Right atrium auricular region (tissue), 2 donors: ENCODE measurements at regions not wholly inside any gene's neighbourhood (a gene's known extent, or its start where the extent isn't known, plus 50 kb on each side); places are given as distances from the start of the nearest gene placed in this dataset.

Experiments used
- DNase-seq: peaks from one replicate; pipeline ENCODE4 v3.0.0-alpha.2; 2019; ENCODE audit warnings: low spot score
- H3K27ac ChIP-seq, 2 donors: fragments of 200-600 bp; sonication (generic); 1 replicate in 1 of 2; 2 replicates in 1 of 2; pipeline ENCODE4 v1.5.1; 2016 to 2019
- H3K27me3 ChIP-seq, 2 donors: fragments of 200-600 bp; sonication (generic); one replicate each; pipeline versions ENCODE4 v1.5.1 to v1.6.0; 2017 to 2019
- H3K36me3 ChIP-seq: fragments of 200-600 bp; sonication (generic); one replicate; pipeline ENCODE4 v1.5.1; 2016
- H3K4me1 ChIP-seq, 2 donors: fragments of 200-600 bp; sonication (generic); one replicate each; pipeline versions ENCODE4 v1.5.1 to v1.6.0; 2017 to 2019
- H3K4me3 ChIP-seq, 2 donors: fragments of 200-600 bp; sonication (generic); 1 replicate in 1 of 2; 2 replicates in 1 of 2; pipeline ENCODE4 v1.5.1; 2017 to 2019; ENCODE audit warnings: mild to moderate bottlenecking in 1 of 2, moderate library complexity in 1 of 2
- H3K9me3 ChIP-seq, 2 donors: fragments of 200-600 bp; sonication (generic); one replicate each; pipeline ENCODE4 v1.5.1; 2019
- CTCF ChIP-seq, 2 donors: fragments of 200-600 bp; sonication (generic); IDR thresholded peaks; one replicate each; pipeline ENCODE4 v1.5.1; 2019; ENCODE audit warnings: antibody characterized with exemption in 2 of 2

- H3K9me3 ChIP-seq = no peaks in the 10 kb centered on the region
- no peak overlapping the region for H3K4me3 ChIP-seq
- H3K4me1 ChIP-seq = no peaks in the 10 kb centered on the region
- H3K27me3 ChIP-seq = no peaks in the 10 kb centered on the region
- no peak overlapping the region for H3K27ac ChIP-seq
- DNase-seq = no peak
- no peak for TF ChIP-seq CTCF (IDR thresholded peaks at IDR 0.05)
- no peaks in the 10 kb centered on the region for H3K36me3 ChIP-seq
These were observed 427.1 kb downstream of the ZFHX3 start for GRCh38 chr16:72620853-72621252.

GRCh38 chr16:72620348-72620747, 427.6 kb downstream of the ZFHX3 start:
- no peak for TF ChIP-seq CTCF (IDR thresholded peaks at IDR 0.05)
- Histone ChIP-seq H3K36me3 (no peaks in the 10 kb centered on the region), H3K4me1 (no peaks in the 10 kb centered on the region), H3K4me3 (no peak overlapping the region), H3K27ac (no peak overlapping the region), H3K27me3 (no peaks in the 10 kb centered on the region), H3K9me3 (no peaks in the 10 kb centered on the region)
- no peak for DNase-seq

- H3K4me1 ChIP-seq = no peaks in the 10 kb centered on the region
- no peaks in the 10 kb centered on the region for H3K36me3 ChIP-seq
- no peaks in the 10 kb centered on the region for H3K27me3 ChIP-seq
- no peaks in the 10 kb centered on the region for H3K9me3 ChIP-seq
- TF ChIP-seq CTCF (IDR thresholded peaks at IDR 0.05) = no peak
- no peak overlapping the region for H3K27ac ChIP-seq
- H3K4me3 ChIP-seq = no peak overlapping the region
- no peak for DNase-seq
These were observed 432.1 kb downstream of the ZFHX3 start for GRCh38 chr16:72615856-72616255.

GRCh38 chr16:72612718-72613117, 435.2 kb downstream of the ZFHX3 start:
- no peaks in the 10 kb centered on the region for H3K27me3 ChIP-seq

GRCh38 chr16:72612256-72612655, 435.7 kb downstream of the ZFHX3 start:
- no peak for DNase-seq
- Histone ChIP-seq H3K4me1 (no peaks in the 10 kb centered on the region), H3K36me3 (no peaks in the 10 kb centered on the region), H3K9me3 (no peaks in the 10 kb centered on the region), H3K27me3 (no peaks in the 10 kb centered on the region), H3K27ac (no peak overlapping the region), H3K4me3 (no peak overlapping the region)
- TF ChIP-seq CTCF (IDR thresholded peaks at IDR 0.05) = no peak

More at GRCh38 chr16:72612718-72613117, 435.2 kb downstream of the ZFHX3 start:
- no peaks in the 10 kb centered on the region for H3K4me1 ChIP-seq
- no peak for DNase-seq
- TF ChIP-seq CTCF (IDR thresholded peaks at IDR 0.05) = no peak
- H3K9me3 ChIP-seq = no peaks in the 10 kb centered on the region
- no peak overlapping the region for H3K4me3 ChIP-seq
- H3K27ac ChIP-seq = no peak overlapping the region
- no peaks in the 10 kb centered on the region for H3K36me3 ChIP-seq

- Histone ChIP-seq H3K4me3 (no peak overlapping the region), H3K36me3 (no peaks in the 10 kb centered on the region), H3K9me3 (no peaks in the 10 kb centered on the region), H3K27me3 (no peaks in the 10 kb centered on the region), H3K27ac (no peak overlapping the region), H3K4me1 (no peaks in the 10 kb centered on the region)
- DNase-seq = no peak
- TF ChIP-seq CTCF (IDR thresholded peaks at IDR 0.05) = no peak
These were observed 438.0 kb upstream of the PMFBP1 start for GRCh38 chr16:72609933-72610332.
